ENCODE measurements at regions not wholly inside any gene's neighbourhood (a gene's known extent, or its start where the extent isn't known, plus 50 kb on each side); places are given as distances from the start of the nearest gene placed in this dataset.

DNA sequence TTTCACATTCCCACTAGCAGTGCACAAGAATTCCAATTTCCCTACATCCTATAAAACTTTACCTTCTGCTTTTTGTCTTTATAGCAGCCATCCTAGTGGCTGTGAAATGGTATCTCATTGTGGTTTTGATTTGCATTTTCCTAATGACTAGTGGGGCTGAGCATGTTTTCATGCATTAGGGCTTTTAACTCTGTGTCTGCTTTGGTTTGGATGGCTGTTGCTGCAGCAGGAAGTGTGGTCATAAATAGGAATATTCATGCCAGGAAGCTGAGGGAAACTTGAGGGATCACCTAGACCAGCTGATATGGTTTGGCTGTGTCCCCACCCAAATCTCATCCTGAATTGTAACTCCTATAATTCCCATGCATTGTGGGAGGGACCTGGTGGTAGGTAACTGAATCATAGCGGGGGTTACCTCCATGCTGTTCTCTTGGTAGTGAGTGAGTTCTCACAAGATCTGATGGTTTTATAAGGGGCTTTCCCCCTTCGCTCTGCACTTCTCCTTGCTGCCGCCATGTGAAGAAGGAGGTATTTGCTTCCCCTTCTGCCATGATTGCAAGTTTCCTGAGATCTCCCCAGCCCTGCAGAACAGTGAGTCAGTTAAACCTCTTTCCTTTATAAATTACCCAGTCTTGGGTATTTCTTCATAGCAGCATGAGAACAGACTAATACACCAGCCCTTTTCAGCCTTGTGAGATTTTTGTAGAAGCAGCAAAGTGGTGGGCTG, 181.8 kb upstream of the PITRM1 start:
- H3K4me1 ChIP-seq (replicated peaks in 1 of 2) = peaks cover 12 to 22% of the 10 kb centered on the region in 2 donors
- 100% methylated on average over 1 to 2 of the region's 3 CpGs; no CpG with 5 or more reads in 4 of the 10 experiments for WGBS, 10 experiments
- in situ Hi-C loops (cut with MboI; ENCODE audit: low pct_unique_long_range_greater_than_20kb in 2 of 9, low sequenced_read_pairs in 9 of 9, unreplicated experiment in 9 of 9) = no loop called here
- no peak overlapping the region for H3K27ac ChIP-seq
- peak in 3 of 8 experiments; percentile 36 to 94 (median 73) for ATAC-seq (replicated peaks in 6 of 8)
- no peak overlapping the region for H3K4me3 ChIP-seq

DNA sequence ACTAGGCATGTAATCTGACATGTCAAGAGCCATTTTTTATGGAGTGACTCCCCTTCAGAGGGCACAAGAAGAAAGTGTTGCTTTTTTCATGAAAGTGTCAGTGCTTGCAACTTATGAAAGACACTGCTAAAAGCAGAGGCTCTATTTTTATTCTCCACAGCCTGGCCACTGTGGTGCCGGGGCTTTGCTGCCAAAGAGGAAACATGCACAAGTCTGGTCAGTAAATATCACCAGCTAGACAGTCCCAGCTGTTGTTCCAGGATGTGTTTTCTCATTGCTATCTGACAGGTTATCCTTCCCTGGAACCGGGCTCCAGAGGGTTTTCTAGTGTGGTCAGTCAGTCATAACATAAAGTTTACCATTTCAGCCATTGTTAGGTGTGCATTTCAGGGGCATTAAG, 180.7 kb upstream of the PITRM1 start:
- ATAC-seq (replicated peaks in 6 of 8) = no peak
- WGBS, 10 experiments = 0 to 100% (median 84%) methylated on average over 1 to 2 of the region's 2 CpGs; no CpG with 5 or more reads in 4 of the 10 experiments
- in situ Hi-C loops (cut with MboI; ENCODE audit: low pct_unique_long_range_greater_than_20kb in 2 of 9, low sequenced_read_pairs in 9 of 9, unreplicated experiment in 9 of 9) = no loop called here

DNA sequence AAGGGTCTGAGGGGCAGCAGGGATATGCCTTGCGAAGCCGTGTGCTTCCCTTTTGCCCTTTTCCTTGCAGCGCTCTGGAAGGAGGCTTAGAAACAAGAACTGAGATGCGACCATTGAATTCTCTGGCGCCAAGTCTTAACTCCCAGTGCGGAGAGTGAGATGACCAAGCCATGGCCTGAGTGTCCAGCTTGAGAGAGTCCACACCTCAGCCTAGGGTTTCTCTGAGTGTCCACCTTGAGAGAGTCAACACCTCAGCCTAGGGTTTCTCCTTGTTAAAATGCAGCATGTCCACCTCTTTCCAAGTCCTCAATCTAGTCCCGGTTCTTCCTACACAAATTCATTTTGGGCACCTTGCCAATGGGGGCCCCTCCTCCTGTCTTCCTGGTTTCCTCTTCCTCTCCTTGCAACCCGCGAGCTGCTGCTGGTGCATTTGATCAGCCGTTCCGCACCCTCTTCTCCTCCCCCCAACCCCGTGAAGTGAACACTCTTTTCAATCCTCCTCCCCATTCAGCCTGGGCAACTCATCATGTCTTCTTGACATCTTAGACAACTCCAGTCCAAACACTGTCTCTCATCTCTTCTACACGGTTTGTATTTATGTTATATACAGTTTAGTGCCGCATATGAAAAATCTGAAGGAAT, 178.2 kb upstream of the PITRM1 start:
- Histone ChIP-seq H3K4me1 (replicated peaks in 1 of 2) (peaks cover 15 to 31% of the 10 kb centered on the region in 2 donors), H3K4me3 (no peak overlapping the region), H3K27ac (no peak overlapping the region)
- WGBS, 10 experiments = 62 to 100% (median 82%) methylated on average over 1 to 7 of the region's 14 CpGs; no CpG with 5 or more reads in 4 of the 10 experiments
- in situ Hi-C loops (cut with MboI; ENCODE audit: low pct_unique_long_range_greater_than_20kb in 2 of 9, low sequenced_read_pairs in 9 of 9, unreplicated experiment in 9 of 9) = no loop called here
- ATAC-seq (replicated peaks in 6 of 8) = peak in 5 of 8 experiments; percentile 15 to 86 (median 64)

More for the DNA sequence above, 180.7 kb upstream of the PITRM1 start:
- H3K27ac ChIP-seq = no peak overlapping the region
- peaks cover 15 to 22% of the 10 kb centered on the region in 2 donors for H3K4me1 ChIP-seq (replicated peaks in 1 of 2)
- no peak overlapping the region for H3K4me3 ChIP-seq

- in situ Hi-C loops (cut with MboI; ENCODE audit: low pct_unique_long_range_greater_than_20kb in 2 of 9, low sequenced_read_pairs in 9 of 9, unreplicated experiment in 9 of 9) = no loop called here
- peak in 2 of 8 experiments; percentile 20 to 28 for ATAC-seq (replicated peaks in 6 of 8)
- Histone ChIP-seq H3K4me1 (replicated peaks in 1 of 2) (peaks cover 15 to 31% of the 10 kb centered on the region in 2 donors), H3K27ac (no peak overlapping the region), H3K4me3 (no peak overlapping the region)
- WGBS, 10 experiments = 70 to 100% (median 88%) methylated on average over 1 to 7 of the region's 11 CpGs; no CpG with 5 or more reads in 4 of the 10 experiments
Observed at GRCh38 chr10:3350205-3350604, 177.6 kb upstream of the PITRM1 start.

DNA sequence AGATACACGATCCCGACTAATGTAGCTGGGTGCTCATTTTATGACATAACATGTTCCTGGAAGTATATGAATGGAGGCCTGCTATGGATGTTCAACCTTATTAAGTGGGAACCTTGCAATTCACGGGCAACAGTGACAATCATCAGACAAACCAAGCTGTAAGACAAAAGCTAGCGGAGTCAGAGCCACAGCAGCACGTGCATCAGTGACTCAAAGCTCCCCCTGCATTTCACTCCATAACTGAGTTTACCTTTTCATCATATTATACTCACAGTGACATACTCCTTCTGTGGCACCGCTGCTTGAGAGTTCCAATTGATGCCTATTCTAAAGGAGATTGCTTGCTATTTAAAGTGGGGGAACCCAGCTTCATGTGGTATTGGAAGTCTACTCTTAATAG, 176.0 kb upstream of the PITRM1 start:
- 74 to 90% (median 87%) methylated on average over 4 to 6 of the region's 6 CpGs; no CpG with 5 or more reads in 2 of the 10 experiments for WGBS, 10 experiments
- Histone ChIP-seq H3K4me3 (no peak overlapping the region), H3K27ac (no peak overlapping the region), H3K4me1 (replicated peaks in 1 of 2) (peaks cover 15 to 31% of the 10 kb centered on the region in 2 donors)
- in situ Hi-C loops (cut with MboI; ENCODE audit: low pct_unique_long_range_greater_than_20kb in 2 of 9, low sequenced_read_pairs in 9 of 9, unreplicated experiment in 9 of 9) = no loop called here
- peak in 4 of 8 experiments; percentile 21 to 76 (median 70) for ATAC-seq (replicated peaks in 6 of 8)

GRCh38 chr10:3347413-3348182, 175.0 kb upstream of the PITRM1 start:
- no peak overlapping the region for H3K27ac ChIP-seq
- peaks cover 15 to 31% of the 10 kb centered on the region in 2 donors for H3K4me1 ChIP-seq (replicated peaks in 1 of 2)
- in situ Hi-C loops (cut with MboI; ENCODE audit: low pct_unique_long_range_greater_than_20kb in 2 of 9, low sequenced_read_pairs in 9 of 9, unreplicated experiment in 9 of 9) = no loop called here
- peak in 2 of 8 experiments; percentile 25 to 43 for ATAC-seq (replicated peaks in 6 of 8)
- WGBS, 10 experiments = 38 to 100% (median 60%) methylated on average over 1 to 7 of the region's 12 CpGs; no CpG with 5 or more reads in 1 of the 10 experiments
- no peak overlapping the region for H3K4me3 ChIP-seq

GRCh38 chr10:3346851-3347250, 174.3 kb upstream of the PITRM1 start:
- H3K27ac ChIP-seq = no peak overlapping the region
- H3K4me3 ChIP-seq = no peak overlapping the region
- 37 to 100% (median 72%) methylated on average over 2 to 7 of the region's 10 CpGs; no CpG with 5 or more reads in 3 of the 10 experiments for WGBS, 10 experiments
- in situ Hi-C loops (cut with MboI; ENCODE audit: low pct_unique_long_range_greater_than_20kb in 2 of 9, low sequenced_read_pairs in 9 of 9, unreplicated experiment in 9 of 9) = no loop called here
- H3K4me1 ChIP-seq (replicated peaks in 1 of 2) = peaks cover 19 to 33% of the 10 kb centered on the region in 2 donors
- ATAC-seq (replicated peaks in 6 of 8) = peak in 3 of 8 experiments; percentile 39 to 69 (median 52)

GRCh38 chr10:3342771-3343170, 170.2 kb upstream of the PITRM1 start:
- no peak overlapping the region for H3K27ac ChIP-seq
- WGBS, 10 experiments = 66 to 100% (median 86%) methylated on average over 1 to 3 of the region's 3 CpGs; no CpG with 5 or more reads in 2 of the 10 experiments
- no peak overlapping the region for H3K4me3 ChIP-seq
- H3K4me1 ChIP-seq (replicated peaks in 1 of 2) = peaks cover 20 to 25% of the 10 kb centered on the region in 2 donors
- in situ Hi-C loops (cut with MboI; ENCODE audit: low pct_unique_long_range_greater_than_20kb in 2 of 9, low sequenced_read_pairs in 9 of 9, unreplicated experiment in 9 of 9) = no loop called here
- ATAC-seq (replicated peaks in 6 of 8) = no peak

GRCh38 chr10:3340127-3340730, 167.6 kb upstream of the PITRM1 start:
- Histone ChIP-seq H3K27ac (no peak overlapping the region), H3K4me3 (no peak overlapping the region), H3K4me1 (replicated peaks in 1 of 2) (peaks cover 17 to 20% of the 10 kb centered on the region in 2 donors)
- in situ Hi-C loops (cut with MboI; ENCODE audit: low pct_unique_long_range_greater_than_20kb in 2 of 9, low sequenced_read_pairs in 9 of 9, unreplicated experiment in 9 of 9) = no loop called here
- WGBS, 10 experiments = 0 to 100% (median 67%) methylated on average over 1 to 11 of the region's 11 CpGs; no CpG with 5 or more reads in 2 of the 10 experiments
- ATAC-seq (replicated peaks in 6 of 8) = peak in 7 of 8 experiments; percentile 20 to 78 (median 52)

- peak in 7 of 8 experiments; percentile 70 to 94 (median 79) for ATAC-seq (replicated peaks in 6 of 8)
- WGBS, 10 experiments = 40 to 86% (median 80%) methylated on average over 1 to 8 of the region's 9 CpGs; no CpG with 5 or more reads in 4 of the 10 experiments
- in situ Hi-C loops (cut with MboI; ENCODE audit: low pct_unique_long_range_greater_than_20kb in 2 of 9, low sequenced_read_pairs in 9 of 9, unreplicated experiment in 9 of 9) = no loop called here
Observed at GRCh38 chr10:3339531-3339950, 167.0 kb upstream of the PITRM1 start.

GRCh38 chr10:3339121-3339520, 166.5 kb upstream of the PITRM1 start:
- Histone ChIP-seq H3K4me1 (replicated peaks in 1 of 2) (peaks cover 17 to 20% of the 10 kb centered on the region in 2 donors), H3K4me3 (no peak overlapping the region), H3K27ac (no peak overlapping the region)
- WGBS, 10 experiments = 43 to 100% (median 92%) methylated on average over 1 to 6 of the region's 7 CpGs; no CpG with 5 or more reads in 2 of the 10 experiments
- ATAC-seq (replicated peaks in 6 of 8) = no peak
- in situ Hi-C loops (cut with MboI; ENCODE audit: low pct_unique_long_range_greater_than_20kb in 2 of 9, low sequenced_read_pairs in 9 of 9, unreplicated experiment in 9 of 9) = no loop called here

More at GRCh38 chr10:3339531-3339950, 167.0 kb upstream of the PITRM1 start:
- H3K27ac ChIP-seq = no peak overlapping the region
- H3K4me3 ChIP-seq = no peak overlapping the region
- H3K4me1 ChIP-seq (replicated peaks in 1 of 2) = peaks cover 17 to 20% of the 10 kb centered on the region in 2 donors

GRCh38 chr10:3337741-3338140, 165.2 kb upstream of the PITRM1 start:
- Histone ChIP-seq H3K4me1 (replicated peaks in 1 of 2) (peaks cover 17 to 20% of the 10 kb centered on the region in 2 donors), H3K4me3 (no peak overlapping the region), H3K27ac (no peak overlapping the region)
- 77 to 100% (median 96%) methylated on average over 2 to 6 of the region's 8 CpGs; no CpG with 5 or more reads in 6 of the 10 experiments for WGBS, 10 experiments
- no peak for ATAC-seq (replicated peaks in 6 of 8)
- in situ Hi-C loops (cut with MboI; ENCODE audit: low pct_unique_long_range_greater_than_20kb in 2 of 9, low sequenced_read_pairs in 9 of 9, unreplicated experiment in 9 of 9) = no loop called here
